ENCODE measurements at regions not wholly inside any gene's neighbourhood (a gene's known extent, or its start where the extent isn't known, plus 50 kb on each side); places are given as distances from the start of the nearest gene placed in this dataset.

GRCh38 chr18:70627182-70627802, 338.4 kb downstream of the SOCS6 start:
- no peak for TF ChIP-seq GATA2 (IDR thresholded peaks at IDR 0.05; ENCODE audit: low read depth, low read length)
- TF ChIP-seq GATA3 (IDR thresholded peaks at IDR 0.05; ENCODE audit: low read depth, low read length) = no peak
